HG02973 (cell line): ENCODE measurements at regions not wholly inside any gene's neighbourhood (a gene's known extent, or its start where the extent isn't known, plus 50 kb on each side); places are given as distances from the start of the nearest gene placed in this dataset.

Experiments used
- ATAC-seq: cut with Tn5 transposase; IDR thresholded peaks from one replicate; pipeline ENCODE4 v1.9.1; 2021; ENCODE audit warnings: moderate library complexity; ENCODE audit not compliant: unreplicated experiment

- no peak for ATAC-seq
Observed at GRCh38 chr2:16322308-16323125, 343.1 kb downstream of the CYRIA start.

- ATAC-seq, result no peak
Observed at GRCh38 chr2:16321872-16322271, 343.8 kb downstream of the CYRIA start.

GRCh38 chr2:16321256-16321655 lies 344.4 kb downstream of the CYRIA start:
- ATAC-seq, result no peak

GRCh38 chr2:16320716-16321115 lies 344.9 kb downstream of the CYRIA start:
- ATAC-seq, result no peak

- ATAC-seq, result no peak
Observed at GRCh38 chr2:16319551-16320121, 346.0 kb downstream of the CYRIA start.

- no peak for ATAC-seq
Observed at GRCh38 chr2:16318474-16319195, 347.0 kb downstream of the CYRIA start.

GRCh38 chr2:16318051-16318450 lies 347.6 kb downstream of the CYRIA start:
- no peak for ATAC-seq

GRCh38 chr2:16317211-16317830 lies 348.3 kb downstream of the CYRIA start:
- ATAC-seq, result no peak

GRCh38 chr2:16316456-16317210 lies 349.0 kb downstream of the CYRIA start:
- no peak for ATAC-seq

- ATAC-seq, result no peak
Observed at GRCh38 chr2:16315908-16316307, 349.7 kb downstream of the CYRIA start.

- no peak for ATAC-seq
Observed at GRCh38 chr2:16315458-16315835, 350.2 kb downstream of the CYRIA start.

- ATAC-seq, result no peak
Observed at GRCh38 chr2:16314691-16315457, 350.8 kb downstream of the CYRIA start.

GRCh38 chr2:16314001-16314400 lies 351.6 kb downstream of the CYRIA start:
- ATAC-seq, result no peak

GRCh38 chr2:16313235-16313975 lies 352.2 kb downstream of the CYRIA start:
- no peak for ATAC-seq

GRCh38 chr2:16312771-16313170 lies 352.9 kb downstream of the CYRIA start:
- ATAC-seq, result no peak

- ATAC-seq, result no peak
Observed at GRCh38 chr2:16311521-16312440, 353.9 kb downstream of the CYRIA start.

- ATAC-seq, result no peak
Observed at GRCh38 chr2:16308816-16309215, 356.8 kb downstream of the CYRIA start.

- no peak for ATAC-seq
Observed at GRCh38 chr2:16304876-16305590, 360.6 kb downstream of the CYRIA start.
